ENCODE measurements at regions not wholly inside any gene's neighbourhood (a gene's known extent, or its start where the extent isn't known, plus 50 kb on each side); places are given as distances from the start of the nearest gene placed in this dataset.

- Histone ChIP-seq H4K20me1 (ENCODE audit: insufficient read depth, low read length) (no peaks in the 10 kb centered on the region), H3K27me3 (ENCODE audit: insufficient read depth, low read length) (no peaks in the 10 kb centered on the region), H3K27ac (ENCODE audit: low read depth, low read length) (no peak overlapping the region), H2AFZ (ENCODE audit: low read length) (no peak overlapping the region), H3K4me3 (ENCODE audit: insufficient read depth, low read length) (no peak overlapping the region), H3K9me3 (ENCODE audit: low read depth, low read length) (no peaks in the 10 kb centered on the region), H3K4me1 (ENCODE audit: insufficient read depth, low read length) (no peaks in the 10 kb centered on the region), H3K4me2 (ENCODE audit: insufficient read depth, low read length) (no peak overlapping the region), H3K36me3 (ENCODE audit: insufficient read depth, low read length) (no peaks in the 10 kb centered on the region), H3K79me2 (ENCODE audit: insufficient read depth, low read length) (no peaks in the 10 kb centered on the region)
- no peak for TF ChIP-seq CTCF (IDR thresholded peaks at IDR 0.05; ENCODE audit: extremely low read depth, low read depth, low read length)
- DNase-seq (ENCODE audit: insufficient read length, low spot score, missing footprints): no peak
These were observed 201.0 kb downstream of the KIF26A start for GRCh38 chr14:104339361-104339760.

DNA sequence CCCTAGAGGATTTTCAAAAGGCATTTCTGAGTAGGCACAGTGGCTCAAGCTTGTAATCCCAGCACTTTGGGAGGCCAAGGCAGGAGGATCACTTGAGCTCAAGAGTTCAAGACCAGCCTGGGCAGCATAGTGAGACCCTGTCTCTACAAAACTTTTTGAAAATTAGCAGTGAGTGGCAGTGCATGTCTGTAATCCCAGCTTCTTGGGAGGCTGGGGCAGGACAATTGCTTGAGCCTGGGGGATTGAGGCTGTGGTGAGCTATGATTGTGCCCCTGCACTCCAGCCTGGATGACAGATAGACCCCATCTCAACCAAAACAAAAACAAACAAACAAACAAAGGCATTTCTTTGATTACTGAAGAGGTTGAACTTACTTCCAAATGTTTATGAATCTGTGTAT is 201.4 kb downstream of the KIF26A start:
- H3K4me2 ChIP-seq (ENCODE audit: insufficient read depth, low read length): no peak overlapping the region
- H3K4me3 ChIP-seq (ENCODE audit: insufficient read depth, low read length): no peak overlapping the region
- no peaks in the 10 kb centered on the region for H3K27me3 ChIP-seq (ENCODE audit: insufficient read depth, low read length)
- no peaks in the 10 kb centered on the region for H3K79me2 ChIP-seq (ENCODE audit: insufficient read depth, low read length)
- H4K20me1 ChIP-seq (ENCODE audit: insufficient read depth, low read length): no peaks in the 10 kb centered on the region
- no peaks in the 10 kb centered on the region for H3K9me3 ChIP-seq (ENCODE audit: low read depth, low read length)
- H3K27ac ChIP-seq (ENCODE audit: low read depth, low read length): no peak overlapping the region
- TF ChIP-seq CTCF (IDR thresholded peaks at IDR 0.05; ENCODE audit: extremely low read depth, low read depth, low read length): no peak
- H3K4me1 ChIP-seq (ENCODE audit: insufficient read depth, low read length): no peaks in the 10 kb centered on the region
- H2AFZ ChIP-seq (ENCODE audit: low read length): no peak overlapping the region
- H3K36me3 ChIP-seq (ENCODE audit: insufficient read depth, low read length): no peaks in the 10 kb centered on the region
- no peak for DNase-seq (ENCODE audit: insufficient read length, low spot score, missing footprints)

- H3K4me3 ChIP-seq (ENCODE audit: insufficient read depth, low read length): no peak overlapping the region
- DNase-seq (ENCODE audit: insufficient read length, low spot score, missing footprints): peak; percentile 62
- H3K4me2 ChIP-seq (ENCODE audit: insufficient read depth, low read length): no peak overlapping the region
- H3K27ac ChIP-seq (ENCODE audit: low read depth, low read length): no peak overlapping the region
- H3K9me3 ChIP-seq (ENCODE audit: low read depth, low read length): no peaks in the 10 kb centered on the region
- H4K20me1 ChIP-seq (ENCODE audit: insufficient read depth, low read length): no peaks in the 10 kb centered on the region
- no peak overlapping the region for H2AFZ ChIP-seq (ENCODE audit: low read length)
- no peaks in the 10 kb centered on the region for H3K4me1 ChIP-seq (ENCODE audit: insufficient read depth, low read length)
- no peak for TF ChIP-seq CTCF (IDR thresholded peaks at IDR 0.05; ENCODE audit: extremely low read depth, low read depth, low read length)
- H3K36me3 ChIP-seq (ENCODE audit: insufficient read depth, low read length): no peaks in the 10 kb centered on the region
- H3K79me2 ChIP-seq (ENCODE audit: insufficient read depth, low read length): no peaks in the 10 kb centered on the region
- H3K27me3 ChIP-seq (ENCODE audit: insufficient read depth, low read length): no peaks in the 10 kb centered on the region
These were observed 203.4 kb downstream of the KIF26A start for GRCh38 chr14:104341532-104342434.

- DNase-seq (ENCODE audit: insufficient read length, low spot score, missing footprints): peak; percentile 73
- H3K27me3 ChIP-seq (ENCODE audit: insufficient read depth, low read length): no peaks in the 10 kb centered on the region
These were observed 204.3 kb downstream of the KIF26A start for GRCh38 chr14:104342435-104343293.

More at GRCh38 chr14:104342435-104343293, 204.3 kb downstream of the KIF26A start:
- TF ChIP-seq CTCF (IDR thresholded peaks at IDR 0.05; ENCODE audit: extremely low read depth, low read depth, low read length): no peak
- Histone ChIP-seq H2AFZ (ENCODE audit: low read length) (no peak overlapping the region), H3K4me2 (ENCODE audit: insufficient read depth, low read length) (no peak overlapping the region), H3K79me2 (ENCODE audit: insufficient read depth, low read length) (no peaks in the 10 kb centered on the region), H3K9me3 (ENCODE audit: low read depth, low read length) (no peaks in the 10 kb centered on the region), H3K27ac (ENCODE audit: low read depth, low read length) (no peak overlapping the region), H4K20me1 (ENCODE audit: insufficient read depth, low read length) (no peaks in the 10 kb centered on the region), H3K36me3 (ENCODE audit: insufficient read depth, low read length) (no peaks in the 10 kb centered on the region), H3K4me1 (ENCODE audit: insufficient read depth, low read length) (no peaks in the 10 kb centered on the region), H3K4me3 (ENCODE audit: insufficient read depth, low read length) (no peak overlapping the region)
